ENCODE measurements at regions not wholly inside any gene's neighbourhood (a gene's known extent, or its start where the extent isn't known, plus 50 kb on each side); places are given as distances from the start of the nearest gene placed in this dataset.

DNA sequence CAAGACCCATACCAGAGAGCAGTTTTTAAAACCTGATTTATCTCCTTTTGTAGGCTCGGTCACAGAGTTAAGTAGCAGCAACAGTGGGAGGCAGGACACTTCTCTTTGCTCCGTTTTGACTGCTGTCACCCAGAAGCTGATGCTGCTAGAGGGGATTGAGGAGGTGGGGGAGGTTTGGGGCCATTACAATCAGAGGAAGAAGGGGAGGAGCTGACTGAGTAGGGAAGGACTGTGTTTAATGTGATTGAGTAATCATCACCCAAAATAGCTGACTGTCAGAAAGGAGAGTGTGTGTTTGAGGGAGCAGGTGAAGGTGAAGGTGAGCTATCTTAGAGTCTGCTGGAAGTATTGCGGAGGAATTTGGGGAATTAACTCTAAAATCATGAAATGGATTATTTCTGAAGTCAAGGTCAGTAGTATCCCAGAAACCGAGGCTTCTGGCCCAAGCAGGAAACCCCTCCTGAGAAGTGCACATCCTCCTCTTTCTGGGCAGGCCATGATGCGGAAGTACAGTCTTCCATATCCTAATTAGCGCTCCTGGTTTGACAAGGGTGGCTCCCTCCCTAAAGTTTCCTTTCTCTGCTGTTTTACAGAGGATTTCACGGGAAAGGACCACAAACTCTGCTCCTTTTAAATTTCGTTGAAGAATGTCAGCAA, 214.9 kb downstream of the PLK2 start:
- H3K27ac Mint-ChIP-seq: no peak overlapping the region
- H3K4me3 Mint-ChIP-seq (ENCODE audit: low read depth): no peak overlapping the region
- DNase-seq (ENCODE audit: low spot score, unreplicated experiment): no peak
- TF ChIP-seq, protein P1, sequence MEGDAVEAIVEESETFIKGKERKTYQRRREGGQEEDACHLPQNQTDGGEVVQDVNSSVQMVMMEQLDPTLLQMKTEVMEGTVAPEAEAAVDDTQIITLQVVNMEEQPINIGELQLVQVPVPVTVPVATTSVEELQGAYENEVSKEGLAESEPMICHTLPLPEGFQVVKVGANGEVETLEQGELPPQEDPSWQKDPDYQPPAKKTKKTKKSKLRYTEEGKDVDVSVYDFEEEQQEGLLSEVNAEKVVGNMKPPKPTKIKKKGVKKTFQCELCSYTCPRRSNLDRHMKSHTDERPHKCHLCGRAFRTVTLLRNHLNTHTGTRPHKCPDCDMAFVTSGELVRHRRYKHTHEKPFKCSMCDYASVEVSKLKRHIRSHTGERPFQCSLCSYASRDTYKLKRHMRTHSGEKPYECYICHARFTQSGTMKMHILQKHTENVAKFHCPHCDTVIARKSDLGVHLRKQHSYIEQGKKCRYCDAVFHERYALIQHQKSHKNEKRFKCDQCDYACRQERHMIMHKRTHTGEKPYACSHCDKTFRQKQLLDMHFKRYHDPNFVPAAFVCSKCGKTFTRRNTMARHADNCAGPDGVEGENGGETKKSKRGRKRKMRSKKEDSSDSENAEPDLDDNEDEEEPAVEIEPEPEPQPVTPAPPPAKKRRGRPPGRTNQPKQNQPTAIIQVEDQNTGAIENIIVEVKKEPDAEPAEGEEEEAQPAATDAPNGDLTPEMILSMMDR (IDR thresholded peaks at IDR 0.05; ENCODE audit: unreplicated experiment): no peak
- peaks cover 21% of the 10 kb centered on the region for H3K4me1 Mint-ChIP-seq (ENCODE audit: low read depth)
- H3K36me3 Mint-ChIP-seq (ENCODE audit: insufficient read depth): no peaks in the 10 kb centered on the region
- H3K27me3 Mint-ChIP-seq: no peaks in the 10 kb centered on the region
- H3K9me3 Mint-ChIP-seq (ENCODE audit: low read depth): peaks cover 3% of the 10 kb centered on the region

DNA sequence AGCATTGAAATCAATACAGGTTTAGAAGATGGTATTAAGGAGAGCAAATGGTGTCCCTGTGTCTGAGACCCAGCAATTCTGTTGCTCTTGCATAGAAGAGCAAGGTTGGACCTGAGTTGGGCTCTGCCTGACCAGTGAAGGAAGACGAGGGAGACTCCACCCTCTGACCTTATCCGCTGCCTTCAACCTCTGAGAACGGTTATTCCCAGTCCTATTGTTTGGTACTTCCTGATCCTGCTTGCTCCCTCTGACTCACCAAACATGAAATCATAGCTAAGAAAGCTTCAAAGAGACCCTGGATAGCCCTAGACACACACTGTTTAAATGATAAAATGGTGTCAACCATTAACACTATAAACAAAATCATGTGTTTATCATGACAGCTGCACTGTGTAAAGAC, 218.5 kb downstream of the PLK2 start:
- Mint-ChIP-seq H3K27ac (no peak overlapping the region), H3K4me1 (ENCODE audit: low read depth) (peaks cover 21% of the 10 kb centered on the region), H3K27me3 (no peaks in the 10 kb centered on the region), H3K36me3 (ENCODE audit: insufficient read depth) (no peaks in the 10 kb centered on the region), H3K9me3 (ENCODE audit: low read depth) (peaks cover 3% of the 10 kb centered on the region), H3K4me3 (ENCODE audit: low read depth) (no peak overlapping the region)
- DNase-seq (ENCODE audit: low spot score, unreplicated experiment): no peak
- TF ChIP-seq, protein P1 (IDR thresholded peaks at IDR 0.05; ENCODE audit: unreplicated experiment): no peak

DNA sequence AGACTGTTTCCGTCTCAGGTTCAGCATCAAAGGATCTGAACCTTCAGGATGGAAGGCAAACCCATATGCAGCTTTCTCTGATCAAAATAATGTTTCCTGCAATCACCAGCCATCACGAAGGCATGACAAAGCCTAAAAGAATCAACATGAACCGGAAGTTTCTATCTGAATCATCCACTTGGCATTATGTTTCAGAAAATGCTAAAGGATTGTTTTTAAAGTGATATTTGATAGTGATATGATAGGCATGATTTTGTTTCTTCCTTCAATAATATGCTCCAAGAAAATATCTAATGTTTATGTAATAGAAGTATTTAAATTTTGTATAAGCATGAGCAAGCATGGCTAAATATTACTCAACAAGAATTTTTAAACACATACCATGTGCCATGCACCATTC, 219.6 kb downstream of the PLK2 start:
- DNase-seq (ENCODE audit: low spot score, unreplicated experiment): no peak
- TF ChIP-seq, protein P1 (IDR thresholded peaks at IDR 0.05; ENCODE audit: unreplicated experiment): no peak
- H3K4me1 Mint-ChIP-seq (ENCODE audit: low read depth): peaks cover 20% of the 10 kb centered on the region
- H3K27ac Mint-ChIP-seq: no peak overlapping the region
- no peaks in the 10 kb centered on the region for H3K36me3 Mint-ChIP-seq (ENCODE audit: insufficient read depth)
- H3K9me3 Mint-ChIP-seq (ENCODE audit: low read depth): peaks cover 3% of the 10 kb centered on the region
- H3K4me3 Mint-ChIP-seq (ENCODE audit: low read depth): no peak overlapping the region
- no peaks in the 10 kb centered on the region for H3K27me3 Mint-ChIP-seq

DNA sequence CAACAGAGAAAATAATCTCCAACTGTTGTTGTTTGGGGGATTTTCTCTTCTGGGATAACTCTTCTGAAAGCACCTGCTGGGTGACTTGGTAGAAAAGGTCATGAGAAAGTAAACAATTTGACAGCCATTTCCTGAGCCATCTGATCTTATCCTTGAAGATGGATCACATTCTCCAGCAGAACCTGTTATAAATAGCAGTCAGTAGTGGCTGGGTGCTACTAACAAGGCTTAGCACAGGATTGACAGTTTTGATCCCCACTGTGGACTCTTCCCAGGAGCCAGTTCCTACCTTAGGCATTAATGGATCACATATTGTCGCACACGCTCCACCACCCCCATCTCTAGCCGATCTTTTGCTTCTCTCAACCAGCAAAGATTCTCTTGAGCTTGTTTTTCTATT, 220.2 kb downstream of the PLK2 start:
- Mint-ChIP-seq H3K36me3 (ENCODE audit: insufficient read depth) (no peaks in the 10 kb centered on the region), H3K27me3 (no peaks in the 10 kb centered on the region), H3K9me3 (ENCODE audit: low read depth) (peaks cover 3% of the 10 kb centered on the region), H3K27ac (peak overlapping the region; percentile 33), H3K4me3 (ENCODE audit: low read depth) (no peak overlapping the region), H3K4me1 (ENCODE audit: low read depth) (peaks cover 22% of the 10 kb centered on the region)
- TF ChIP-seq, protein P1 (IDR thresholded peaks at IDR 0.05; ENCODE audit: unreplicated experiment): no peak
- no peak for DNase-seq (ENCODE audit: low spot score, unreplicated experiment)

DNA sequence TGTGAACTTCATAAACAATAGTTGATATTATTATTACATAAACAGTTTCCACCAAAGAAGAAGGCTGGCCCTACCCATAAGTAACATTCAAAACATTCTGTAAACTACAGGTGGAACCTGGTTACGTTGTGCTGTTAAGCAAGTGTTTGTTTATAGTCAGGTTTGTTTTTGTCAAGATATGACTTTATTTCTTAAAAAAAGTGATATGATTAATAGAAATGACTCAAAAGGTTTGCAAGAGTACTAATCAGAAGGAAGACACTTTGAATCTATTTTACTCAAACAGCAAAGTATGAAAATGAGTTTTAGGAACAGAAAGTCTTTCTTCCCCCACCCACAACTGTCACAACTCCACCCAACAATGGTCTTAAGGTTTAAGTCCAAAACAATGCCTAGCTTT, 220.8 kb downstream of the PLK2 start:
- Mint-ChIP-seq H3K4me1 (ENCODE audit: low read depth) (peaks cover 24% of the 10 kb centered on the region), H3K27me3 (no peaks in the 10 kb centered on the region), H3K27ac (peak overlapping the region; percentile 33), H3K36me3 (ENCODE audit: insufficient read depth) (no peaks in the 10 kb centered on the region), H3K4me3 (ENCODE audit: low read depth) (no peak overlapping the region), H3K9me3 (ENCODE audit: low read depth) (peaks cover 3% of the 10 kb centered on the region)
- no peak for DNase-seq (ENCODE audit: low spot score, unreplicated experiment)
- TF ChIP-seq, protein P1 (IDR thresholded peaks at IDR 0.05; ENCODE audit: unreplicated experiment): no peak
